GM18867 (cell line): ENCODE measurements at regions not wholly inside any gene's neighbourhood (a gene's known extent, or its start where the extent isn't known, plus 50 kb on each side); places are given as distances from the start of the nearest gene placed in this dataset.

Experiments
- ATAC-seq: cut with Tn5 transposase; IDR thresholded peaks from one replicate; pipeline ENCODE4 v1.9.1; 2021; ENCODE audit warnings: mild to moderate bottlenecking, moderate library complexity; ENCODE audit not compliant: unreplicated experiment

GRCh38 chr7:114755856-114756255 is 166.0 kb upstream of the MDFIC start:
- no peak for ATAC-seq

- no peak for ATAC-seq
Observed at GRCh38 chr7:114758661-114759227, 163.2 kb upstream of the MDFIC start.

DNA sequence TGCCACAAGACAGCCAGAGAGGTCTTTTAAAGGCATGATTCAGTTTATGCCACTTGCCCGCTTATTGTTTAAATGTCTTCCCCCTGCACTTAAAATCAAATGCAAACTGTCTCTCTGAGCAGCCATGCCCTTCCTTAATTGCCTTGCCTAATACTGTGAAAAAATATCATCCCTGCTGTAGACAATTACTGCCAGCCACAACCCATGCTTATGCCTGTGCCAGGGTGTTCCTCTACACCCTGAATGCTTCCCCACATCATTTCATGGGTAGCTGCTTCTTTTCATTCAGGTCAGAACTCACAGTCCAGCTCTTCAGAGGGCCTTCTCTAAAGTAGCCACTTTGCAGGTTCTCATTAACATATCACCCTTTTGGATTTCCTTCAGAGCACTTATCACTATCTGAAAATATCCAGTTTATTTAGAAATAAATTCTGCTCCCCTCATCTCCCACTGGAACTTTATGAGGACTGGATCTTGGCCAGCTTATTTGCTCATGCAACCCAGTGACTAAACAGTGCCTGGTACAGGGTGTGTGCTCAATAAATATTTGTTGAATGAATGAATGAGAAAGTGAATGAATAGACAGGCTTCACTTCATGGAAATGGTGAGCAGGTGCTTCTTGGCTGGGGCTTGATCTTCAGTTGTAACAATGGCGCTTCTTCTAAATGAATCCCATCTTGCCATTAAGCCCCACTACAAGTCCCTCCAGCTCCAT is 162.4 kb upstream of the MDFIC start:
- no peak for ATAC-seq

DNA sequence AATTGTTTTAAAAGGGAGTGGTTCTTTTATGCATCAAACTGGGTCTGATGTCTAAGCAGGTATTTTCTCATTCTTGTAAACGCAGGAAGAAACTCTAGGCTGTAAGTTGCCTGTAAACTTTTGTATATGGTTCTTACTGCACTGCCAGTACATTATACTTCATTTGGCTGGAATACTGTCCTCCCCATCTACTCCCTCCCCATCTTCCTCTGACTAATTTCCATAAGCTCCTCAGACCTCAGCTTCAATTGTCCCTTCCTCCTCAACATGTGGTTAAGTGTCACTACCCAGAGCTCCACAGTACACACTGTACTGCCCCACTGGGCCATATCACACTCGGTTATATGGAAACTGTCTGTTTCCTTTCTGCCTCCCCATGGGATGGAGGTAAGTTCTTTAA is 161.4 kb upstream of the MDFIC start:
- ATAC-seq = no peak

GRCh38 chr7:114761973-114762372 is 159.9 kb upstream of the MDFIC start:
- no peak for ATAC-seq

- no peak for ATAC-seq
Observed at GRCh38 chr7:114765331-114766040, 156.4 kb upstream of the MDFIC start.

- no peak for ATAC-seq
Observed at GRCh38 chr7:114766041-114766356, 155.9 kb upstream of the MDFIC start.

- no peak for ATAC-seq
Observed at GRCh38 chr7:114777288-114777687, 144.6 kb upstream of the MDFIC start.

- no peak for ATAC-seq
Observed at GRCh38 chr7:114783508-114783907, 138.4 kb upstream of the MDFIC start.

DNA sequence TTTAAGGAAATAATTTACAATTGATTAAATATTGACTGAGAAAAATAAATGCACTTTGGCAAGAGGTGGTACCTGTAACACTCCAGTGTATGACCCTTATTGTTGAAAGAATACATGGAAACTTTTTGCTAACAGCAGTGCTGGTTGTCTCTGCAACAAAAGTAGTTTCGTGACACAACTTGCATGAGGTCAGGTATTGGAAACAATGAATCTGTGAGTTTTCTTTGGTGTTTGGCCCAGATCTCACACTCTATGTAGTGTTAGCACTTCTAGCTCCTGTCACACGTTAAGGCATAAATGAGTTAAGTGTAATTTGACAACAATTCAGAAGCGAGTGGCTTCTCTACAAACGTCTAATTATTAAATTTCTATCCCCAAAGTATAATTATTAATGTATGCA is 137.7 kb upstream of the MDFIC start:
- no peak for ATAC-seq

DNA sequence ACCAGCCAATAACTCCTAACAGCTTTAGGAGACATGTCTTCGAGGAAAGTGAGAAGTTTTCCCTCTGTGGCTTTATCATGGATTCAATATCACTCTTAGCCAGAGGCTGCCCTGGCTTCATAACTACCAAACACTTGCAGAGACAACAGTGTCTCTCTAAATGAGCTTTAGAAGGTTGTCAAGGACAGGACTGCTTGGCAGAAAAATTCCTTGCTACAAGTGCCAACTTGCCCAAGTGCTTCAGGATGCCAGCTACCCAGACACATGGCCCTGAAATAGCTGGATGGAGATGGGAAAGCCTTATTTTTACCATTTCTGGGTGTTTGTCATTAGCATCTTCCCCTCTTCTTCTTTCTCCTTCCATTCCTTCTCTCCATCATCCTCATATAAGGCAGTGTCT is 137.1 kb upstream of the MDFIC start:
- no peak for ATAC-seq

DNA sequence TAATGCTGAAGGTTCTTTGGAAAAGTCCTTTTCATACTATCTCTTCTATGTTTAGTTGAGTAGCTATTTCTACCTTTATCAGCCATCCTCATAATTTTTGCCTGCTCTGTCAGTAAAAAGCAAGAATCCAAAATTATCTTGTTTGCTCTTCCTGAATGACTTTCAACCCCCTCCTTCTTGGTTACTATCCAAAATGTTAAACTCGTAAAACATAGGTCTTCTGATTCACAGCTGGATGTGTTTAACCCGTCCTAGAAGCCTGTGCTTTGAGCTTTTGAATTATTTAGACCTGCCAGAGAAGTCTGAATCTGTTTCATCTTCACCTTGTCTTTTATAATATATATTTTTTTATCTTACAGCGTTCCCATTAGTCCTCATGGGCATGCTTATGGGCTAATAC is 136.4 kb upstream of the MDFIC start:
- no peak for ATAC-seq

DNA sequence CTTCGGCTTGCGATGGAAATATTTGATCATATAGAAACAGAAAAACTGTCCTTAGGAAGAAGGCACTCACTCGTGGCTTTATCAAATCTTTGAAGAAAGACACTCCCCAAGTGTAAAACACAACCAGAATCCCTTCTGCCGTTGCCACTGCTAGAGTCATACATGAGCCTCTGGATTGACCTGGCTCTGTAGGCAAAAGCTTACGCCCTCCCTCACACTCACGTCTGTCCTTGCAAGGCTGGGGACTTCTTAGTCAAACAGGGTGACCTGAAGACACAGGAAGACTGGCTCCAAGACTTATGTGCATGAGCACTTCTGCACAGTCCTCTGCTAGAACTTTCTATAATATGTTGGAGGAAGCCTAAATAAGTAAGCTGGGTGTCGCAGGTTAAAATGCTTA is 135.4 kb upstream of the MDFIC start:
- ATAC-seq = no peak

DNA sequence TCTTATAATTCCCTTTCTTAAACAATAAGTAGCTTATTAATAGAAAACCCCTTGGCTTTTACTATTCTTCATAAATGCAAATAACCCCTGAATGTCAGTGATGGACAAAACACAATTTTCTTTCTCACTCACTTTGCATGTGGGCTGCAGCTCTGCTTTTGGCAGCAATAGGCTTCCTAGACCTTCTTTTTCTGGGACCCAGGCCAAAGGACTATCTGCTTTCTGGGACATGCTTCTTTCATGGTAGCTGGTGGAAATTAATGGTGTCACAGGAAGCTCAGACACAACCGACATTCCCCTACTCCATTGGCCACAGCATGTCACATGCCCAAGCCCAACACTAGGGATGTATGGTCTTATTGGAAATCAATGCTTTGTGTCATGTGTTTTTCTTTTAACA is 134.3 kb upstream of the MDFIC start:
- no peak for ATAC-seq

- no peak for ATAC-seq
Observed at GRCh38 chr7:114788706-114789105, 133.2 kb upstream of the MDFIC start.

- ATAC-seq = no peak
Observed at GRCh38 chr7:114789161-114789560, 132.7 kb upstream of the MDFIC start.

- no peak for ATAC-seq
Observed at GRCh38 chr7:114789871-114790311, 132.0 kb upstream of the MDFIC start.

- no peak for ATAC-seq
Observed at GRCh38 chr7:114790521-114790920, 131.4 kb upstream of the MDFIC start.

GRCh38 chr7:114791771-114792170 is 130.1 kb upstream of the MDFIC start:
- ATAC-seq = no peak

- ATAC-seq = no peak
Observed at GRCh38 chr7:114793155-114793845, 128.6 kb upstream of the MDFIC start.

DNA sequence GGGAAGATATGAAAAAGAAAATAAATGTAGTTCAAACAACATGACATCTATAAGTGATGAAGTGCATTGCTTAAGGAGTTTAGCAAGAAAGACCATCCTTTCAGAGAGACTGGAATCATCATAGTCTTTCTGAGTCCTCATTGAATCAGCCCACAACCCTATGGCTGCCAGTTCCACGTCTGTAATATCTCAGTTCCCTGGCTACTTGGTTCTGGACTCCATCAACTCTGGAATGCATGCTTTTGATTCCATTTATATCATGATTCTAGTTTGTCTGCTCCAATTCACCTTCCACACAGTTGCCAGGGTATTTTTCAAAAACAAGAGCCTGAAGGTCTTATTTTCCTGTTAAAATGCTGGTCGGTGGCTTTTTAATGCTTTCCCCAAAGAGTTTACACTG is 126.4 kb upstream of the MDFIC start:
- no peak for ATAC-seq

DNA sequence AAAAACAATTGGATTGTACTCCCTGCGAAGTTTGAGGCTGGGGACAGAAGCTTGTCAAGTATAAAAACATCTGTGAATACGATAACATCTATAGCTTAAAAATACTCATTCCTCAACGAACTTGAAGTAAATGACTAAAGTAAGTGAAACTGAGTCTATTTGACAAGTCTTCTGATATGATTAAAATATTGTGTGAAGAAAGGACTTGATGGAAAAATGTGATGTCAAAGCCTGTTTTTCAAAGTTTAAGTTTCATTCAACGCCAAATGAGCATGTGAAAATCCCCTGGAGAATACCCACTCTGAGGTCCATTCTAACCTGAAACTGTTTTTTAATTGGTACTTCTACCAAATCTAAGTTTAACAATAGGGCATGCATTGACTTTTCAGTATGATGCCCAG is 122.3 kb upstream of the MDFIC start:
- ATAC-seq = no peak
